Left renal pelvis (tissue), 4 donors: ENCODE measurements at regions not wholly inside any gene's neighbourhood (a gene's known extent, or its start where the extent isn't known, plus 50 kb on each side); places are given as distances from the start of the nearest gene placed in this dataset.
"Not testable (repeated sequence)": the region's sequence is repeated elsewhere in the genome, so short reads cannot be mapped to it uniquely, and the experiment has no call there.

Experiments used
- DNase-seq, 4 donors: peaks; one replicate each; pipeline ENCODE4 v3.0.0-alpha.2; 2013; ENCODE audit warnings: low read depth in 4 of 4, low spot score in 3 of 4

- no peak for DNase-seq
Observed at GRCh38 chr2:172284209-172284608, 143.2 kb upstream of the ITGA6 start.

GRCh38 chr2:172285010-172285621 is 142.3 kb upstream of the ITGA6 start:
- no peak for DNase-seq

GRCh38 chr2:172285760-172286159 is 141.6 kb upstream of the ITGA6 start:
- DNase-seq, result no peak

- no peak for DNase-seq
Observed at GRCh38 chr2:172287190-172287589, 140.2 kb upstream of the ITGA6 start.

- no peak for DNase-seq
Observed at GRCh38 chr2:172287605-172288315, 139.6 kb upstream of the ITGA6 start.

- no peak for DNase-seq
Observed at GRCh38 chr2:172288603-172289002, 138.8 kb upstream of the ITGA6 start.

- no peak for DNase-seq
Observed at GRCh38 chr2:172293952-172294351, 133.4 kb upstream of the ITGA6 start.

GRCh38 chr2:172294983-172295382 is 132.4 kb upstream of the ITGA6 start:
- no peak for DNase-seq

- no peak for DNase-seq
Observed at GRCh38 chr2:172295677-172296076, 131.7 kb upstream of the ITGA6 start.

- no peak for DNase-seq
Observed at GRCh38 chr2:172296267-172297046, 130.9 kb upstream of the ITGA6 start.

- DNase-seq, result no peak
Observed at GRCh38 chr2:172297531-172297930, 129.9 kb upstream of the ITGA6 start.

GRCh38 chr2:172297950-172298349 is 129.4 kb upstream of the ITGA6 start:
- DNase-seq, result no peak

- DNase-seq, result no peak
Observed at GRCh38 chr2:172299741-172300140, 127.6 kb upstream of the ITGA6 start.

GRCh38 chr2:172300851-172301250 is 126.5 kb upstream of the ITGA6 start:
- DNase-seq, result no peak

GRCh38 chr2:172305066-172305465 is 122.3 kb upstream of the ITGA6 start:
- no peak for DNase-seq

GRCh38 chr2:172307800-172308199 is 119.6 kb upstream of the ITGA6 start:
- no peak for DNase-seq

GRCh38 chr2:172308253-172308935 is 119.0 kb upstream of the ITGA6 start:
- DNase-seq, result no peak

- DNase-seq, result no peak
Observed at GRCh38 chr2:172311921-172312345, 115.5 kb upstream of the ITGA6 start.

GRCh38 chr2:172313715-172314341 is 113.6 kb upstream of the ITGA6 start:
- no peak for DNase-seq

GRCh38 chr2:172315070-172315469 is 112.3 kb upstream of the ITGA6 start:
- DNase-seq, result not testable (repeated sequence)

- no peak for DNase-seq
Observed at GRCh38 chr2:172322049-172322448, 105.3 kb upstream of the ITGA6 start.
